Lung (tissue), 11 donors: ENCODE measurements at regions not wholly inside any gene's neighbourhood (a gene's known extent, or its start where the extent isn't known, plus 50 kb on each side); places are given as distances from the start of the nearest gene placed in this dataset.
A peak's percentile ranks its signal among the peaks of the same experiment; 100 is the strongest.

Experiments
- ATAC-seq: fragments of 200-7000 bp; cut with Tn5 transposase; one replicate; pipeline ENCODE4 v1.9.1; 2020; ENCODE audit warnings: moderate number of reproducible peaks; ENCODE audit not compliant: insufficient read depth, low FRiP score
- DNase-seq, 3 donors: peaks; one replicate each; pipeline ENCODE4 v3.0.0-alpha.2; 2013 to 2017
- H3K27ac ChIP-seq, 2 donors: one replicate each; pipeline ENCODE4 v1.5.1; 2013; ENCODE audit warnings: mild to moderate bottlenecking in 2 of 2, moderate library complexity in 2 of 2, control low read depth in 1 of 2, inconsistent platforms in 1 of 2, low read depth in 1 of 2, low read length in 1 of 2
- H3K27me3 ChIP-seq, 3 donors: one replicate each; pipeline ENCODE4 v1.5.1; 2013; ENCODE audit warnings: low read length in 2 of 3; ENCODE audit not compliant: control insufficient read depth in 3 of 3, insufficient read depth in 3 of 3
- H3K36me3 ChIP-seq, 4 donors: one replicate each; pipeline ENCODE4 v1.5.1; 2013; ENCODE audit warnings: low read length in 4 of 4, mild to moderate bottlenecking in 1 of 4, moderate library complexity in 1 of 4; ENCODE audit not compliant: control insufficient read depth in 4 of 4, insufficient read depth in 4 of 4
- H3K4me1 ChIP-seq, 5 donors: one replicate each; pipeline ENCODE4 v1.5.1; 2013; ENCODE audit warnings: low read length in 5 of 5, mild to moderate bottlenecking in 2 of 5, moderate library complexity in 1 of 5; ENCODE audit not compliant: control insufficient read depth in 5 of 5, insufficient read depth in 5 of 5
- H3K4me3 ChIP-seq: one replicate; pipeline ENCODE4 v1.5.1; 2013; ENCODE audit warnings: mild to moderate bottlenecking, control low read depth, moderate library complexity
- H3K9ac ChIP-seq, 2 donors: one replicate each; pipeline ENCODE4 v1.5.1; 2013; ENCODE audit warnings: low read length in 2 of 2, control low read depth in 1 of 2; ENCODE audit not compliant: insufficient read depth in 1 of 2
- H3K9me3 ChIP-seq, 4 donors: one replicate each; pipeline ENCODE4 v1.5.1; 2013; ENCODE audit warnings: low read length in 3 of 4, mild to moderate bottlenecking in 1 of 4, moderate library complexity in 1 of 4; ENCODE audit not compliant: control insufficient read depth in 4 of 4, insufficient read depth in 3 of 4
- CTCF ChIP-seq: IDR thresholded peaks from 2 replicates; pipeline ENCODE4 v1.5.1; 2012; ENCODE audit warnings: mild to moderate bottlenecking; ENCODE audit errors: control extremely low read depth, extremely low read depth
- WGBS, 2 donors: extraction: QIAGEN DNeasy Blood & Tissue Kit; methylation state at CpG; one replicate each; pipeline ENCODE4 v1.1.7; 2013; 5-methylcytosine and 5-hydroxymethylcytosine counted together
- donor health status: control.
- donor health status: control.
- donor health status: Bipolar disorder and iron deficiency.
- donor health status: healthy.
- donor health status: DM: yes; HTN: yes; CAD: no.

GRCh38 chr2:103660519-103660918 is 898.7 kb downstream of the TMEM182 start:
- no peak for TF ChIP-seq CTCF
- H3K27me3 ChIP-seq: no peaks in the 10 kb centered on the region
- no peak for ATAC-seq
- no peaks in the 10 kb centered on the region for H3K36me3 ChIP-seq
- no peaks in the 10 kb centered on the region for H3K4me1 ChIP-seq
- no peak for DNase-seq
- no peaks in the 10 kb centered on the region for H3K9me3 ChIP-seq
- H3K4me3 ChIP-seq: no peak overlapping the region
- no peak overlapping the region for H3K9ac ChIP-seq
- H3K27ac ChIP-seq: no peak overlapping the region

GRCh38 chr2:103660947-103661346 is 899.1 kb downstream of the TMEM182 start:
- Histone ChIP-seq H3K36me3 (no peaks in the 10 kb centered on the region), H3K9me3 (no peaks in the 10 kb centered on the region), H3K4me3 (no peak overlapping the region), H3K9ac (no peak overlapping the region), H3K27me3 (no peaks in the 10 kb centered on the region), H3K27ac (no peak overlapping the region), H3K4me1 (no peaks in the 10 kb centered on the region)
- no peak for ATAC-seq
- no peak for DNase-seq
- WGBS, 2 donors: 66 to 81% methylated on average over 1 of the region's 1 CpG
- no peak for TF ChIP-seq CTCF

- no peak overlapping the region for H3K4me3 ChIP-seq
- ATAC-seq (no peak), DNase-seq (peak; percentile 0 to 12 (median 5))
- 27 to 41% methylated on average over 4 of the region's 4 CpGs for WGBS, 2 donors
- no peaks in the 10 kb centered on the region for H3K9me3 ChIP-seq
- no peak for TF ChIP-seq CTCF
- no peak overlapping the region for H3K9ac ChIP-seq
- no peak overlapping the region for H3K27ac ChIP-seq
- no peaks in the 10 kb centered on the region for H3K4me1 ChIP-seq
- no peaks in the 10 kb centered on the region for H3K27me3 ChIP-seq
- H3K36me3 ChIP-seq: no peaks in the 10 kb centered on the region
Observed at GRCh38 chr2:103664690-103665089, 902.9 kb downstream of the TMEM182 start.

GRCh38 chr2:103667335-103667884 is 905.6 kb downstream of the TMEM182 start:
- ATAC-seq: no peak
- no peaks in the 10 kb centered on the region for H3K4me1 ChIP-seq
- H3K9ac ChIP-seq: no peak overlapping the region
- H3K36me3 ChIP-seq: no peaks in the 10 kb centered on the region
- no peaks in the 10 kb centered on the region for H3K9me3 ChIP-seq
- peaks cover 0 to 2% (median 0%) of the 10 kb centered on the region in 3 donors for H3K27me3 ChIP-seq
- DNase-seq: no peak
- no peak overlapping the region for H3K4me3 ChIP-seq
- no peak for TF ChIP-seq CTCF
- no peak overlapping the region for H3K27ac ChIP-seq
- WGBS, 2 donors: 84 to 87% methylated on average over 3 of the region's 3 CpGs
